ENCODE measurements at regions not wholly inside any gene's neighbourhood (a gene's known extent, or its start where the extent isn't known, plus 50 kb on each side); places are given as distances from the start of the nearest gene placed in this dataset.

GRCh38 chr3:42037318-42037945 is 53.7 kb upstream of the TRAK1 start:
- peaks cover 54% of the 10 kb centered on the region for H3K4me1 Mint-ChIP-seq (ENCODE audit: insufficient read depth, unreplicated experiment)
- no peaks in the 10 kb centered on the region for H3K36me3 Mint-ChIP-seq (ENCODE audit: insufficient read depth, unreplicated experiment)
- CTCF ChIA-PET = interaction anchor here (0.6 to 2.7 kb wide), 2 partner anchors 62 to 142 kb away, joined by 3 to 11 read pairs; no protein-coding TSS in a partner anchor
- DNase-seq (ENCODE audit: unreplicated experiment) = no peak
- H3K9me3 Mint-ChIP-seq (ENCODE audit: unreplicated experiment) = no peaks in the 10 kb centered on the region
- intact Hi-C loops (cut with micrococcal nuclease) = no loop called here
- peak overlapping the region; percentile 70 for H3K27ac Mint-ChIP-seq (ENCODE audit: low read depth, unreplicated experiment)
- BruUV-seq (replicated peaks) = no TSS peak
- POLR2A ChIA-PET = interaction anchor here (0.6 to 4.3 kb wide), 15 partner anchors 9 to 1937 kb away, joined by 3 to 35 read pairs (median 6); partner anchors contain the start of genes TRAK1 and ULK4
- no peaks in the 10 kb centered on the region for H3K27me3 Mint-ChIP-seq (ENCODE audit: insufficient read depth, unreplicated experiment)
- no peak for TF ChIP-seq CTCF (IDR thresholded peaks at IDR 0.05; ENCODE audit: unreplicated experiment)
- H3K4me3 Mint-ChIP-seq (ENCODE audit: unreplicated experiment) = no peak overlapping the region

- BruUV-seq (replicated peaks) = no TSS peak
- DNase-seq (ENCODE audit: unreplicated experiment) = peak; percentile 70
- intact Hi-C loops (cut with micrococcal nuclease) = no loop called here
Measured at GRCh38 chr3:42036483-42036823, 54.7 kb upstream of the TRAK1 start.

GRCh38 chr3:42035816-42036482 is 55.2 kb upstream of the TRAK1 start:
- DNase-seq (ENCODE audit: unreplicated experiment) = no peak
- Mint-ChIP-seq H3K27ac (ENCODE audit: low read depth, unreplicated experiment) (peak overlapping the region; percentile 70), H3K9me3 (ENCODE audit: unreplicated experiment) (no peaks in the 10 kb centered on the region), H3K4me3 (ENCODE audit: unreplicated experiment) (no peak overlapping the region), H3K36me3 (ENCODE audit: insufficient read depth, unreplicated experiment) (no peaks in the 10 kb centered on the region), H3K27me3 (ENCODE audit: insufficient read depth, unreplicated experiment) (no peaks in the 10 kb centered on the region), H3K4me1 (ENCODE audit: insufficient read depth, unreplicated experiment) (peaks cover 63% of the 10 kb centered on the region)
- CTCF ChIA-PET = interaction anchor here (0.6 to 2.7 kb wide), 8 partner anchors 9 to 885 kb away, joined by 3 to 11 read pairs (median 4); partner anchors contain the start of gene TRAK1
- POLR2A ChIA-PET = interaction anchor here (0.6 to 4.3 kb wide), 18 partner anchors 10 to 555 kb away, joined by 3 to 35 read pairs (median 6); partner anchors contain the start of genes SS18L2, TRAK1 and ULK4
- intact Hi-C loops (cut with micrococcal nuclease) = no loop called here
- no TSS peak for BruUV-seq (replicated peaks)
- no peak for TF ChIP-seq CTCF (IDR thresholded peaks at IDR 0.05; ENCODE audit: unreplicated experiment)

More at GRCh38 chr3:42036483-42036823, 54.7 kb upstream of the TRAK1 start:
- Mint-ChIP-seq H3K9me3 (ENCODE audit: unreplicated experiment) (no peaks in the 10 kb centered on the region), H3K36me3 (ENCODE audit: insufficient read depth, unreplicated experiment) (no peaks in the 10 kb centered on the region), H3K4me1 (ENCODE audit: insufficient read depth, unreplicated experiment) (peaks cover 63% of the 10 kb centered on the region), H3K27ac (ENCODE audit: low read depth, unreplicated experiment) (peak overlapping the region; percentile 70), H3K27me3 (ENCODE audit: insufficient read depth, unreplicated experiment) (no peaks in the 10 kb centered on the region), H3K4me3 (ENCODE audit: unreplicated experiment) (no peak overlapping the region)
- TF ChIP-seq CTCF (IDR thresholded peaks at IDR 0.05; ENCODE audit: unreplicated experiment) = no peak
- ChIA-PET POLR2A (interaction anchor here (0.6 to 4.3 kb wide), 18 partner anchors 10 to 74 kb away, joined by 3 to 35 read pairs (median 6); partner anchors contain the start of genes TRAK1 and ULK4), CTCF (interaction anchor here (0.6 to 2.7 kb wide), 7 partner anchors 30 to 141 kb away, joined by 3 to 11 read pairs (median 4); partner anchors contain the start of gene TRAK1)

GRCh38 chr3:42035007-42035406 is 56.1 kb upstream of the TRAK1 start:
- ChIA-PET POLR2A (interaction anchor here (1.4 to 4.3 kb wide), 7 partner anchors 10 to 36 kb away, joined by 5 to 35 read pairs (median 18); no protein-coding TSS in a partner anchor), CTCF (interaction anchor here (0.8 to 2.0 kb wide), 6 partner anchors 10 to 170 kb away, joined by 3 to 6 read pairs (median 4); partner anchors contain the start of gene TRAK1)
- Mint-ChIP-seq H3K36me3 (ENCODE audit: insufficient read depth, unreplicated experiment) (no peaks in the 10 kb centered on the region), H3K9me3 (ENCODE audit: unreplicated experiment) (no peaks in the 10 kb centered on the region), H3K27me3 (ENCODE audit: insufficient read depth, unreplicated experiment) (no peaks in the 10 kb centered on the region), H3K27ac (ENCODE audit: low read depth, unreplicated experiment) (peak overlapping the region; percentile 70), H3K4me3 (ENCODE audit: unreplicated experiment) (no peak overlapping the region), H3K4me1 (ENCODE audit: insufficient read depth, unreplicated experiment) (peaks cover 63% of the 10 kb centered on the region)
- intact Hi-C loops (cut with micrococcal nuclease) = no loop called here
- DNase-seq (ENCODE audit: unreplicated experiment) = no peak
- TF ChIP-seq CTCF (IDR thresholded peaks at IDR 0.05; ENCODE audit: unreplicated experiment) = no peak
- no TSS peak for BruUV-seq (replicated peaks)

Data from MCF 10A (cell line).